B cell (primary cell): ENCODE measurements at regions not wholly inside any gene's neighbourhood (a gene's known extent, or its start where the extent isn't known, plus 50 kb on each side); places are given as distances from the start of the nearest gene placed in this dataset.

Source experiments
- ATAC-seq: fragments of 200-7000 bp; cut with Tn5 transposase; one replicate; pipeline ENCODE4 v1.10.0; 2021; ENCODE audit warnings: low read depth, mild to moderate bottlenecking, moderate number of reproducible peaks, moderate library complexity
- CTCF ChIA-PET: fragments of 350-600 bp; sonication (Branson Sonifier 250); formaldehyde crosslinking; loops from one replicate; lab custom pipeline; 2021; ENCODE audit warnings: antibody characterized with exemption, inconsistent platforms; lab: Charles Lee
- POLR2A ChIA-PET: fragments of 350-600 bp; sonication (Branson Sonifier 250); formaldehyde crosslinking; loops from one replicate; lab custom pipeline; 2021; ENCODE audit warnings: antibody characterized with exemption; lab: Charles Lee
- DNase-seq: peaks from one replicate; pipeline ENCODE4 v3.0.0; 2013
- H2AFZ ChIP-seq: 2 replicates; pipeline ENCODE4 v1.6.1; 2012; ENCODE audit warnings: mild to moderate bottlenecking, low read depth, low read length; ENCODE audit not compliant: insufficient read depth, poor library complexity, severe bottlenecking
- H3K27ac ChIP-seq, 2 donors: 1 replicate in 1 of 2; 2 replicates in 1 of 2; pipeline ENCODE4 v1.5.1; 2012 to 2013; ENCODE audit warnings: low read length in 2 of 2, mild to moderate bottlenecking in 2 of 2, moderate library complexity in 1 of 2
- H3K27me3 ChIP-seq, 4 experiments: fragments of 200-600 bp in 1 of 4; sonication (generic) in 1 of 4; replicated peaks in 1 of 4; 1 replicate in 2 of 4; 2 replicates in 2 of 4; pipeline versions ENCODE4 v1.6.1 to v1.7.0; 2013 to 2016; ENCODE audit warnings: low read length in 3 of 4, mild to moderate bottlenecking in 2 of 4, mixed read lengths in 1 of 4, moderate library complexity in 1 of 4; ENCODE audit not compliant: insufficient read depth in 4 of 4, control insufficient read depth in 3 of 4; ENCODE audit errors: control extremely low read depth in 1 of 4
- H3K36me3 ChIP-seq, 2 experiments: replicated peaks in 1 of 2; 1 replicate in 1 of 2; 2 replicates in 1 of 2; pipeline versions ENCODE4 v1.6.1 to v1.7.1; 2013; ENCODE audit warnings: low read length in 1 of 2; ENCODE audit not compliant: insufficient read depth in 2 of 2, control insufficient read depth in 1 of 2; ENCODE audit errors: control extremely low read depth in 1 of 2, extremely low read depth in 1 of 2
- H3K4me1 ChIP-seq, 2 donors: fragments of 200-600 bp in 1 of 2; sonication (generic) in 1 of 2; 1 replicate in 1 of 2; 2 replicates in 1 of 2; pipeline versions ENCODE4 v1.5.1 to v1.6.1; 2013 to 2017; ENCODE audit warnings: low read length in 2 of 2; ENCODE audit not compliant: control insufficient read depth in 2 of 2, insufficient read depth in 2 of 2
- H3K4me2 ChIP-seq: replicated peaks from 2 replicates; pipeline ENCODE3; 2012; ENCODE audit warnings: mild to moderate bottlenecking, low read depth, low read length; ENCODE audit not compliant: poor library complexity, severe bottlenecking
- H3K4me3 ChIP-seq, 5 experiments: fragments of 200-600 bp in 1 of 5; sonication (generic) in 1 of 5; 1 replicate in 3 of 5; 2 replicates in 2 of 5; pipeline versions ENCODE4 v1.5.1 to v1.7.0; 2011 to 2016; ENCODE audit warnings: low read length in 4 of 5, mild to moderate bottlenecking in 4 of 5, low read depth in 2 of 5, control low read depth in 1 of 5, moderate library complexity in 1 of 5; ENCODE audit not compliant: insufficient read depth in 1 of 5; ENCODE audit errors: control extremely low read depth in 1 of 5, extremely low read depth in 1 of 5
- H3K79me2 ChIP-seq: fragments of 200-600 bp; sonication (generic); one replicate; pipeline ENCODE4 v1.6.0; 2016; ENCODE audit warnings: low read length; ENCODE audit not compliant: control insufficient read depth, insufficient read depth
- H3K9ac ChIP-seq: fragments of 200-600 bp; sonication (generic); 2 replicates; pipeline ENCODE4 v1.6.1; 2017; ENCODE audit warnings: mild to moderate bottlenecking, low read length, moderate library complexity
- H3K9me3 ChIP-seq, 3 donors: one replicate each; pipeline versions ENCODE4 v1.6.1 to v1.7.1; 2013; ENCODE audit warnings: low read length in 2 of 3; ENCODE audit not compliant: control insufficient read depth in 2 of 3, insufficient read depth in 1 of 3; ENCODE audit errors: control extremely low read depth in 1 of 3
- H4K20me1 ChIP-seq: 2 replicates; pipeline ENCODE4 v1.6.0; 2012; ENCODE audit warnings: mild to moderate bottlenecking, low read length; ENCODE audit not compliant: insufficient read depth, control insufficient read depth, poor library complexity, severe bottlenecking
- H3K27ac Mint-ChIP-seq: one replicate; pipeline ENCODE4 v1.8.0; 2021; ENCODE audit warnings: mixed read lengths
- H3K27me3 Mint-ChIP-seq: one replicate; pipeline ENCODE4 v1.8.0; 2021; ENCODE audit warnings: mixed read lengths
- H3K4me1 Mint-ChIP-seq: one replicate; pipeline ENCODE4 v1.8.0; 2021; ENCODE audit warnings: mixed read lengths
- H3K4me3 Mint-ChIP-seq: one replicate; pipeline ENCODE4 v1.8.0; 2021; ENCODE audit warnings: mixed read lengths
- H3K9me3 Mint-ChIP-seq: one replicate; pipeline ENCODE4 v1.8.0; 2022; ENCODE audit warnings: mixed read lengths; ENCODE audit not compliant: insufficient read depth
- EZH2 ChIP-seq: IDR thresholded peaks from 2 replicates; pipeline ENCODE4 v1.6.1; 2012; ENCODE audit warnings: borderline replicate concordance, low read depth, mild to moderate bottlenecking, moderate library complexity, low read length; ENCODE audit not compliant: insufficient read depth, poor library complexity, severe bottlenecking
- WGBS: methylation state at CpG from one replicate; pipeline ENCODE4 v1.1.5; 2013; ENCODE audit warnings: missing lambda C conversion rate; ENCODE audit not compliant: insufficient coverage; 5-methylcytosine and 5-hydroxymethylcytosine counted together
- intact Hi-C: fragments of 100-400 bp; cut with micrococcal nuclease; formaldehyde crosslinking; loops from one replicate; pipeline ENCODE4 v1.10.0; 2022
- TF ChIP-seq, protein P1 (sequence below): fragments of 200-600 bp; IDR thresholded peaks from one replicate; pipeline ENCODE4 v1.8.0; 2022; ENCODE audit warnings: antibody characterized with exemption, mild to moderate bottlenecking

DNA sequence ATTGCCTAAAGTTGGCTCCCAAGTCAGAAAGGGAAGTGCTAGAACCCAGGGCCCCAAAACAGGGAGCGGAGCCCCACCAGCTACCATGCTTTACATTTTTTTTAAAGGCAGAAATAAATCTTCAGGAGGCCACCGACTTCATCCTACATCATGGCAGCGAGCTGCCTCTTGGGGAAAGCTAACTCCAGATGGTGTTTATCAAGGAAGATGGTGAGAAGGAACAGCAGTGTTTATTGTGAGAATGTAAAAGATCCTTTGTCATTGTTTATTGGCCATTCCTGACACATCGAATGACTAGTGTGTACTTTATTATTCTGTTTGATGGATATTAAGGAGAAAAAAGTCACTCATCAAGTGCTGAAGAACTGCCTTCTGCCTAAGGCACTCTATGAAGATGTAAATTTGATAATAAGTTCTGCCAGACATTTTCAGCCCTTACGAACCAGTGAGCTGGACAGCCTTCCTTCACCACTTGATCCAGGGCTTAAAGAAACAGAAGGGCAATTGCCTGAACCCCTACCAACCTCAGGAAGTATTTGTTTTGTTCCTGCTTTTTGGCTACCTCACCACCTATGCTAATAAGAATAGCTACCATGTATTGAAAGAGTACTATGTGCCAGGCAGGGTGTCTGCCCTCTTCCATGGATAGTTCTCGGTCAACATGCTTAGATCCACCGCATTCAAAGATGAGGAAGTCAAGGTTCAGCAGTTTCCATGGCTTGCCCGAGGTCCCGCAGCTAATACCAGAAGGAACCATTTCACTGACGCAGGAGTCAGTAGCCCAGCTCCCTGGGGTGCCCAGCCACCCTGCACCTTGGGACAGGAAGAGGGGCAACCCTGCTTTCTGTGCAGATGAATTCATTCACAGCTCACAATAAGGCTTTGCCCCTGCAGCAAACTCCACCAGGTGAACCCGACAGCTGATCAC, 194.7 kb upstream of the RREB1 start:
- Histone ChIP-seq H4K20me1 (no peaks in the 10 kb centered on the region), H3K9ac (no peak overlapping the region), H3K4me2 (no peak overlapping the region), H3K27ac (no peak overlapping the region), H3K4me1 (peaks cover 5 to 7% of the 10 kb centered on the region in 2 donors), H3K9me3 (no peaks in the 10 kb centered on the region), H3K79me2 (no peaks in the 10 kb centered on the region), H3K4me3 (no peak overlapping the region), H2AFZ (no peak overlapping the region), H3K36me3 (no peaks in the 10 kb centered on the region), H3K27me3 (no peaks in the 10 kb centered on the region)
- Mint-ChIP-seq H3K4me3 (no peak overlapping the region), H3K4me1 (peaks cover 8% of the 10 kb centered on the region), H3K27me3 (peaks cover 11% of the 10 kb centered on the region), H3K9me3 (no peaks in the 10 kb centered on the region), H3K27ac (no peak overlapping the region)
- WGBS: 87% methylated on average over 4 of the region's 11 CpGs
- ATAC-seq (no peak), DNase-seq (no peak)
- TF ChIP-seq EZH2: no peak
- TF ChIP-seq, protein P1, sequence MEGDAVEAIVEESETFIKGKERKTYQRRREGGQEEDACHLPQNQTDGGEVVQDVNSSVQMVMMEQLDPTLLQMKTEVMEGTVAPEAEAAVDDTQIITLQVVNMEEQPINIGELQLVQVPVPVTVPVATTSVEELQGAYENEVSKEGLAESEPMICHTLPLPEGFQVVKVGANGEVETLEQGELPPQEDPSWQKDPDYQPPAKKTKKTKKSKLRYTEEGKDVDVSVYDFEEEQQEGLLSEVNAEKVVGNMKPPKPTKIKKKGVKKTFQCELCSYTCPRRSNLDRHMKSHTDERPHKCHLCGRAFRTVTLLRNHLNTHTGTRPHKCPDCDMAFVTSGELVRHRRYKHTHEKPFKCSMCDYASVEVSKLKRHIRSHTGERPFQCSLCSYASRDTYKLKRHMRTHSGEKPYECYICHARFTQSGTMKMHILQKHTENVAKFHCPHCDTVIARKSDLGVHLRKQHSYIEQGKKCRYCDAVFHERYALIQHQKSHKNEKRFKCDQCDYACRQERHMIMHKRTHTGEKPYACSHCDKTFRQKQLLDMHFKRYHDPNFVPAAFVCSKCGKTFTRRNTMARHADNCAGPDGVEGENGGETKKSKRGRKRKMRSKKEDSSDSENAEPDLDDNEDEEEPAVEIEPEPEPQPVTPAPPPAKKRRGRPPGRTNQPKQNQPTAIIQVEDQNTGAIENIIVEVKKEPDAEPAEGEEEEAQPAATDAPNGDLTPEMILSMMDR: no peak
- ChIA-PET CTCF (interaction anchor here (1.5 to 1.7 kb wide), 2 partner anchors 9 to 330 kb away, joined by 3 to 4 read pairs; no protein-coding TSS in a partner anchor), POLR2A (no interaction called here)
- intact Hi-C loops: no loop called here

DNA sequence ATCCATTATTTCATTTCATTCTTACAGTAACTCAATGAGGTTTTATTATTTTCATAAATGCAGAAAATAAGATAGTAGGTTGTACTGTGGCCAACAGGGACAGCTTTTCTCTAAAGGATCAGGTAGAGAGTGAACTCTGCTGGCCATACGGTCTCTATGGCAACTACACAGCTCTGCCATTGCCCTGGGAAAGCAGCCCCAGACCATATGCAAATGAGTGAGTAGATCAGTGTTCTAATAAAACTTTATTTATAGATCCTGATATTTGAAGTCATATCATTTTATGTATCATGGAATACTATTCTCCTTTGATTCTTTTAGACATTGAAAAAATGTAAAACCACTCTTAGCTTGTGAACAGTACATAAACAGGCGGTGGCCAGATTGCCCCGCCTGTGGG, 192.5 kb upstream of the RREB1 start:
- TF ChIP-seq, protein P1: no peak
- TF ChIP-seq EZH2: no peak
- Histone ChIP-seq H3K36me3 (no peaks in the 10 kb centered on the region), H4K20me1 (no peaks in the 10 kb centered on the region), H3K9me3 (no peaks in the 10 kb centered on the region), H3K4me1 (peaks cover 5 to 7% of the 10 kb centered on the region in 2 donors), H2AFZ (peak overlapping the region; percentile 55), H3K9ac (peak overlapping the region; percentile 31), H3K4me2 (peak overlapping the region; percentile 55), H3K79me2 (no peaks in the 10 kb centered on the region), H3K27ac (no peak overlapping the region), H3K4me3 (no peak overlapping the region), H3K27me3 (no peaks in the 10 kb centered on the region)
- Mint-ChIP-seq H3K4me1 (peaks cover 8% of the 10 kb centered on the region), H3K27ac (no peak overlapping the region), H3K9me3 (no peaks in the 10 kb centered on the region), H3K4me3 (no peak overlapping the region), H3K27me3 (peaks cover 10% of the 10 kb centered on the region)
- DNase-seq: no peak
- POLR2A ChIA-PET: no interaction called here
- ATAC-seq: no peak
- CTCF ChIA-PET: interaction anchor here (0.5 to 1.4 kb wide), 2 partner anchors 12 to 328 kb away, joined by 3 to 7 read pairs; no protein-coding TSS in a partner anchor
- intact Hi-C loops: no loop called here
- 86% methylated on average over 2 of the region's 3 CpGs for WGBS
